Endothelial cell (in vitro differentiated cells): ENCODE measurements at regions not wholly inside any gene's neighbourhood (a gene's known extent, or its start where the extent isn't known, plus 50 kb on each side); places are given as distances from the start of the nearest gene placed in this dataset.

Experiments used
- DNase-seq: peaks from one replicate; pipeline ENCODE4 v3.0.0; 2021; ENCODE audit warnings: low spot score
- H3K27ac Mint-ChIP-seq: one replicate; pipeline ENCODE4 v1.8.0; 2021; ENCODE audit warnings: mixed read lengths, inconsistent platforms; ENCODE audit not compliant: unreplicated experiment
- H3K27me3 Mint-ChIP-seq: one replicate; pipeline ENCODE4 v1.8.0; 2021; ENCODE audit warnings: mild to moderate bottlenecking, moderate library complexity, mixed read lengths, inconsistent platforms; ENCODE audit not compliant: unreplicated experiment
- H3K36me3 Mint-ChIP-seq: one replicate; pipeline ENCODE4 v1.8.0; 2021; ENCODE audit warnings: mild to moderate bottlenecking, low read depth, mixed read lengths, inconsistent platforms; ENCODE audit not compliant: unreplicated experiment
- H3K4me1 Mint-ChIP-seq: one replicate; pipeline ENCODE4 v1.8.0; 2021; ENCODE audit warnings: mild to moderate bottlenecking, mixed read lengths, inconsistent platforms; ENCODE audit not compliant: unreplicated experiment
- H3K4me3 Mint-ChIP-seq: one replicate; pipeline ENCODE4 v1.8.0; 2021; ENCODE audit warnings: mild to moderate bottlenecking, mixed read lengths, inconsistent platforms; ENCODE audit not compliant: unreplicated experiment
- H3K9me3 Mint-ChIP-seq: one replicate; pipeline ENCODE4 v1.8.0; 2021; ENCODE audit warnings: mixed read lengths, inconsistent platforms; ENCODE audit not compliant: unreplicated experiment
- CTCF ChIP-seq: fragments of 200-600 bp; sonication (generic); IDR thresholded peaks from one replicate; pipeline ENCODE4 v1.5.0; 2021; ENCODE audit warnings: antibody characterized with exemption; ENCODE audit not compliant: unreplicated experiment

DNA sequence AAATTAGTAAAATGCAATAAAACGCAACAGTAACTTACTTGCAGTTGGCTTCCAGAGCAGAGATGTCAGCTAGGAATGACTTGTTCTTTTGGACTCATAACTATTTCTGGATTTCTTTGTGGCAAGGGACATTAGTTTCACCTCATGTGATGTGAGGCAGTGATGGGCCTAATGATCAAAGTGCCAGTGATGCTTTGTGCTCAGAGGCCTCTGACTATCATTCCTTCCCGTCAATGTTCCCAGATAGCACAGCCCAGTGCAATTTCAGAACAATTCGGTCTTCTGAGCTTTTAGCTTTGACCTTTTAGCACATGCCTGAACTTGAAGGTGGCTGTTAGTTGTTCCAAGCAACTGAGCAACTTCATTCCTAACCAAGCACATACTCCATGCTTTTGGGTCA lies 596.8 kb downstream of the TFAP2B start:
- Mint-ChIP-seq H3K36me3 (no peaks in the 10 kb centered on the region), H3K27ac (no peak overlapping the region), H3K9me3 (no peaks in the 10 kb centered on the region), H3K27me3 (no peaks in the 10 kb centered on the region), H3K4me3 (no peak overlapping the region), H3K4me1 (no peaks in the 10 kb centered on the region)
- DNase-seq: no peak
- TF ChIP-seq CTCF: no peak

DNA sequence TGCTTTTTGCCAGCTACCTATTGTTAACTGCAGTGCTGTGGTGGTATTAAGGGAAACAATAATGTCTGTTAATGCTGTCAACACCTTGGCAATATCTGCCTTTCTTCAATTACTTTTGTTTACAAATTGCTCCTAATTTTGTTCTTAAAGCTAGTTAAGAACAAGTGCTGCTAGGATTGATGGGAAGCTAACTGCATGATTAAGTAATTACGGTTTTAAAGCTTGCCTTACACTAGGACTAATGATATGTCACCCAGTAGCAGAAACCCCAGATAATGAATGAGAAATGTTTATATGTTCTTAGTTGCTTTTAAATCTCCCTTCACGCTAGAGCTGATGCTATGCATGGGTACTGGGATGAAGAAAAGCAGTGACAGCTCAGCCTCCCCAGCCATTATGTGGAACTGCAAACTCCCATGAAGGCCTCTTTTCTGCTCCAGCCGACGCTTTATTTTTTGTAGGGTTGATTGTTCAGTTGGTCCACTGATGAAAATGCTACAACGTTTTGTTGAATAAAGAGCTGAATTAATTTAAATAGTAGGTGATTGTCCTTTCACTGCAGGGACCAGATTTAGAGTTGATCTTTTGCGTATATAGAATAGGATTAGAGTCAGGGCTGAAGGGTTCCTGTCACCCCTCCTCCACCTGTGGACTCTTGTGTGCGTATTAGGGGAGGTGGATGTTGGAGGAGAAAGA lies 610.5 kb downstream of the TFAP2B start:
- Mint-ChIP-seq H3K4me3 (no peak overlapping the region), H3K27me3 (no peaks in the 10 kb centered on the region), H3K27ac (no peak overlapping the region), H3K9me3 (no peaks in the 10 kb centered on the region), H3K4me1 (no peaks in the 10 kb centered on the region), H3K36me3 (no peaks in the 10 kb centered on the region)
- DNase-seq: no peak
- no peak for TF ChIP-seq CTCF

DNA sequence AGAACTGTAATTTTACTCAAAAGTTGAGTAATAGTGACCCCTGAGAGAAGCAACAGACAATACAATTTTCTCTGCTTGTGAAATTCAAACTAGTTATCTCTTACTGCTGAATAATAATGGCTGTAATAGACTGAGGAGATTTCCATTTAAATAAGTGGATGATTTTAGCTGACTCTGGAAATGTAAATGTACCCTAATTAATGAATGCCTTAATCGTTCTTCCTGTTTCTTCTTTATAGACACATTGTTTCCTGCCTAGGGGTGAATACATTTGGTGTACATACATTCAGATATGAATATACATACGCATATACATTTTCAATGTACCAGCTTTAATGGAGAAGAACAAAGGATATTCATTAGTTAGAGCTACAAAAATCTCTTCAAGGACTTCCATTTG lies 611.9 kb downstream of the TFAP2B start:
- DNase-seq: no peak
- Mint-ChIP-seq H3K27me3 (no peaks in the 10 kb centered on the region), H3K4me3 (no peak overlapping the region), H3K9me3 (no peaks in the 10 kb centered on the region), H3K27ac (no peak overlapping the region), H3K4me1 (no peaks in the 10 kb centered on the region), H3K36me3 (no peaks in the 10 kb centered on the region)
- no peak for TF ChIP-seq CTCF

- TF ChIP-seq CTCF: no peak
- H3K9me3 Mint-ChIP-seq: no peaks in the 10 kb centered on the region
- no peak overlapping the region for H3K4me3 Mint-ChIP-seq
Observed at GRCh38 chr6:51432481-51432880, 613.8 kb downstream of the TFAP2B start.

GRCh38 chr6:51450248-51450957 lies 631.7 kb downstream of the TFAP2B start:
- no peak overlapping the region for H3K27ac Mint-ChIP-seq
- H3K4me3 Mint-ChIP-seq: no peak overlapping the region
- H3K36me3 Mint-ChIP-seq: no peaks in the 10 kb centered on the region
- H3K9me3 Mint-ChIP-seq: no peaks in the 10 kb centered on the region
- H3K4me1 Mint-ChIP-seq: peaks cover 2% of the 10 kb centered on the region
- TF ChIP-seq CTCF: no peak
- no peak for DNase-seq
- no peaks in the 10 kb centered on the region for H3K27me3 Mint-ChIP-seq

More at GRCh38 chr6:51432481-51432880, 613.8 kb downstream of the TFAP2B start:
- H3K27me3 Mint-ChIP-seq: no peaks in the 10 kb centered on the region
- no peak overlapping the region for H3K27ac Mint-ChIP-seq
- no peaks in the 10 kb centered on the region for H3K36me3 Mint-ChIP-seq
- H3K4me1 Mint-ChIP-seq: no peaks in the 10 kb centered on the region
- DNase-seq: no peak
